ENCODE measurements at regions not wholly inside any gene's neighbourhood (a gene's known extent, or its start where the extent isn't known, plus 50 kb on each side); places are given as distances from the start of the nearest gene placed in this dataset.
A peak's percentile ranks its signal among the peaks of the same experiment; 100 is the strongest.

- TF ChIP-seq CEBPZ (IDR thresholded peaks at IDR 0.05; ENCODE audit: low read depth, low read length) (no peak), FOXM1 (IDR thresholded peaks at IDR 0.05; ENCODE audit: low read depth, low read length) (peak; percentile 28; the same call in 1 of the 2 replicates), CREM (IDR thresholded peaks at IDR 0.05; ENCODE audit: low read depth) (peak; percentile 23; the same call in 1 of the 2 replicates), SP1 (IDR thresholded peaks at IDR 0.05; ENCODE audit: low read depth, low read length) (no peak), EED (IDR thresholded peaks at IDR 0.05; ENCODE audit: low read depth) (no peak), ZNF384 (IDR thresholded peaks at IDR 0.05; ENCODE audit: borderline replicate concordance, low read depth, low read length) (no peak), TCF7 (IDR thresholded peaks at IDR 0.05; ENCODE audit: borderline replicate concordance) (peak; percentile 75; the same call in 1 of the 2 replicates), BHLHE40 (IDR thresholded peaks at IDR 0.05; ENCODE audit: borderline replicate concordance in 1 of 2, low read depth in 2 of 2, low read length in 1 of 2) (no peak), JUNB (IDR thresholded peaks at IDR 0.05) (peak; percentile 78), GATAD2B (conservative IDR thresholded peaks at IDR 0.05; ENCODE audit: low read depth) (no peak), POLR2A (IDR thresholded peaks at IDR 0.05; ENCODE audit: low read depth, low read length) (no peak), PKNOX1 (IDR thresholded peaks at IDR 0.05) (no peak), HDAC6 (IDR thresholded peaks at IDR 0.05; ENCODE audit: unreplicated experiment) (no peak), POLR2AphosphoS2 (IDR thresholded peaks at IDR 0.05; ENCODE audit: low read depth, low read length) (no peak), KLF5 (IDR thresholded peaks at IDR 0.05; ENCODE audit: partially characterized antibody) (no peak), ZBED1 (IDR thresholded peaks at IDR 0.05; ENCODE audit: borderline replicate concordance) (no peak), NFXL1 (IDR thresholded peaks at IDR 0.05; ENCODE audit: borderline replicate concordance) (no peak), CBX5 (IDR thresholded peaks at IDR 0.05; ENCODE audit: low read depth) (no peak), FOXK2 (IDR thresholded peaks at IDR 0.05) (no peak), RBBP5 (conservative IDR thresholded peaks at IDR 0.05) (no peak), REST (IDR thresholded peaks at IDR 0.05; ENCODE audit: low read depth, low read length) (no peak)
Measured at GRCh38 chr1:219058891-219059820, 114.5 kb upstream of the LYPLAL1 start (continued).

All from GM12878 (cell line).